ENCODE measurements at regions not wholly inside any gene's neighbourhood (a gene's known extent, or its start where the extent isn't known, plus 50 kb on each side); places are given as distances from the start of the nearest gene placed in this dataset.

DNA sequence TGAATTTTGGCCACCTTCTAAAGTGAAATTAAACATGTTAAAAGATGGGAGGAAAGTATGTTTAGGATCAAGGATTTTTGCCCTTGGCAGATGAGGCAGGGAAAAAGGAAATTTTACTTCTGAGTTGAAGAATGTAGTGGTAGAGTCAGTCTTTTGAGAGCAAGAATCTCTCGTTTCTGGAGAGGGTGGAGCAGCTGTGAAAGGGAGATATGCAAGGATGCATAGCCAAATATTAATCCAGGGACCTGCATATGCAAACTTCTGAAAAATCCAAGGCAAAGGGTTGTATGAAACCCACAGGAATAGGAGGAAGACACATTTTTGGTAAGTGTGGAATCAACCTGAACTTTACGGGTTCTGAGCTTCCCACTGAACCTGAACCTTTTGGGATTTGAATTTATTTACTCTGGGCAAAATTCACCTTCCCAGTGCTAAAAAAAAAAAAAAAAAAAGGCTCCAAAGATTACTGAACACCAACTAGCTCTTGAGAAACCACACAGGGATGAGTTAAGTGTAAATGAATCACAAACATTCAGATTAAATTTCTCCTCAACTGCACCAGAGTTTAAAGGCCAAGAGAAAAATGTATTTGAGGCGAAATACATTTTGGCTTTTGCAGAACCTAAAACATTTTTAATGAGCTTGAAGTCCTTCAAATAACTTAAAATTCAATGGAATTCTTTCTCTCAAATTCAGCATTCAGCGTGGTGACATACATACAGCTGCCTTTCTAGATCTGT lies 187.1 kb upstream of the CDKN3 start:
- no peak for DNase-seq (ENCODE audit: low spot score)

DNA sequence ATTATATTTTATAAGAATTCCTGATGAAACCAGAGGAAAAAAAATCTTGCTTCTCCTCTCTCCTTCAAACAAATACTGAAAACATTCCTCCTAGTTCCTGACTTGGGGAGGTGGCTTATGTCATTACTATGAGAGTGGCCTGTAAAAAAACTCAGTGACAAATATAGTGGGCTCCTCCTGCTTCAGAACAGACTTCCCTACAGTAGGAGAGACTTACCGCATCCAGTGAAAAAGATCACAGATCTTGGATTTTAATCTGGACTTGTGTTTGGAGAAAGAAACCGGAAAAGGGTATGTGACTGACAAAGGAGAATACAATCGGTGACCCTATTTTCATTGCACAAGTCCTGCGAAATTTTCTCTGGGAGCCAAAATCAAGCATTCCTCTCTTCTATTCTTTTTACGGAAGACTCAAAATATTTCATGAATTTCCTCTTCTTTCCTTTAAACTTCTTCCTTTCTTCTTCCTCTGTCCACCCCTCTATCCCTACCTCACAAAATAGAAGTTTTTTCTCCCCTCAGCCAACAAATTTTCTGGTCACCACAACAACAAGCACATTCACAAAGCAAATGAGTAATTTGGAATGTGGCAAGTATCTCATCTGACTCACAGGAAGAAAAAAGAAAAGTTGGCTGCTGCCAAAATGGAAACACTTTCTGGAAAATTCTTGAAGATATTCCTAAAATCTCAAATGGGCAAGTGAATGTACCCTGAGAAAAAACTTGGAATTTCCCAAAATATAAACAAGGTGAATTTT lies 185.1 kb upstream of the CDKN3 start:
- DNase-seq (ENCODE audit: low spot score), result no peak

DNA sequence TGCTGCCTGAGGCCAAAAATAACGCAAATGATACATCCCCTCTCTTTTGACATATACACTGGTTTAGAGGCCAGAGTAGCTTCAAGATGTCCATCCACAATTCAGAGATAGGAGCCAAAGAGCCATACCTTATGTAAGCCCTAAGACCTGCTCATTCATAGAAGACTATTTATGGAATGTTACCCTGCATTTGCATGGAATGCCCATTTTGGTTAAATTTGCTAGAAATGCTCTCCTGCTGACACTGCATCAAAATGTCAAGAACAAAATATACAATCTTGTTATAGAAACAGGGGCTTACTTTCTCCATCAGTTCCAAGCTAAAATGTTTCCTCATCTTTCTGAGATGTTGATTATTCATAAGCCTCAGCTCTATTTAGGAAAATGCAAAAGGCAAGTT lies 183.3 kb upstream of the CDKN3 start:
- DNase-seq (ENCODE audit: low spot score), result no peak

DNA sequence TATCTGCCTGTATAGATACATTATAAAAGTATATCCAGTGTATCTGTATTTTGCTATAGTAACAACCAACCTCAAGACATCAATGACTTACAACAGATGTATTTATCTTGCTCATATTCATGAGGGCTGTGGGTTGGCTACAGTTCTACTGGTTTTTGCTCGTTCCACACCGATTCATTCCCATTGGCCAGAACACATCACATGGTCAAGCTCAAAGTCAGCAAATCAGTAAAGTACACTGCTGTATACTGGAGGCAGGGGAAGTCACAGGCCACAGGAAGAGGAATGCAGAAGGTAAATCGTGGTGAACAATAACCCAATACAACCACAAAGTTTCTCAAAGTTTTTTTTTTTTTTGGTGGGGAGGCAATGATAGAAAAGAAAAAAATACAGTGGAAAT lies 180.0 kb upstream of the CDKN3 start:
- no peak for DNase-seq (ENCODE audit: low spot score)

DNA sequence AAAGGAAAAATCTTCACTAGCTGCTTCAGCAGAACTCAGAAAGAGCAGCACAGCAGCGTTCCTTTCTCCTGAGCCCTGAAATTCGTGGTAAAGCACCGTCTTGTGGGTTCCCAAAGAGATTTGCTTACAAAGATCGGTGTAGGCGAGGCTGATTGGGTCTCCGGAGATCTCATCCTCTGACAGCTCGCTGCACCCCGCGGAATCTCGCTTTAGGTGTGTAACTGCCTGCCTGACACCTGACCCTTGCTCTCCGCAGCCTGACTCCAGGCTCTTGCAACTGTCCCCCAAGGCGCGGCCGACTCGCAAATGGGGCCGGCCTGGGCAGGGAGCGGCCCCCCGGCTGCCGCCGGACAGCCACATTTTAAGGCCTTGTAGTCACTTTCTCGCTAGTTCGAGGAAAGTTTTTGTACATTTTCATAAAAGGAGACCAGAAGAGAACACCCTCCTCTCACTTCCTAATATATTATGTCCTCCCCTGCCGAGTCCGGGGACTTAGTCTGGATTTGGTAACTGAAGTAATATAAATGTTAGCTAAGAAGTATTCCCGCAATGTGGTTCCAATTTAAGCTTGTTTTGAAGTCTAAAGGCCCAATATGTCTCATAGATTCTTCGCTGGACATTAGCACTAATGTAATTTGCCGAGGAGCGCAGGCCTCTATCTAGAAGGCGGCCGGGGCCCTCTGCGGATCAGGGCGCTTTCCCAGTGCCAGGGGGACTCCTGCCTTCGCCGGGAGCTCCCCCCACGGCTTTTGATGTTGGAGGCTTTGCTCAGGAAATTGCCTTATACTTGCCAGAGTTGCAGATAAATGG lies 177.3 kb upstream of the CDKN3 start:
- DNase-seq (ENCODE audit: low spot score), result no peak

DNA sequence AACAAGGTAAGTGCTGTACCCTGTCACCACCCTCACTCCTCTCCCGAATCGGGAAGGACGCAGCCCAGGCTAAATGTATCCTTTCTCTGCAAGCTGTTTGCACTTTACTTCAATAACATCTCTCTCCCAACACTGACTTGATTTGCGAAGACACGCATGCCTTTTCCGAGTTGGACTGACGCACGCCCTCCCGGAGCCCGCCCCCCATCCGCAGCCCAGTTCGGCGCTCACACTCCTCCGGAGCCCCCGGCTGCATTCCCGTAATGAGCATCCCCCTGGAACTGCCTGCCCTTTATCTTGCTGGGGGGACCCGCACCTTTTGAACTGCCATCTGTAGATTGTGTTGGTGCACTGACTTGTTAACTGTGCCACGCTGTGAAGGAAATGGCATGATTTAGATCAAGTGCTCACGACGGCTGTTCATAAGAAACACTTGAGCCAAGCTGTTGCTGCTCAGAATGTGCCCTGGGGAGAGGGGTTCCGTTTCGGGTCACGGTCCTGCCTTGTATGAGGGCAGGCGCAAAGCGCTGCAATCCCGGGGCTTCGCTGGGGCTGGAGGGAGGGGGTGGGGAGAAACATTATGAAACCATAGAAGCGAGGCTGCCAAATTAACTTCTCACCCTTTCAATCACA lies 176.6 kb upstream of the CDKN3 start:
- no peak for DNase-seq (ENCODE audit: low spot score)

DNA sequence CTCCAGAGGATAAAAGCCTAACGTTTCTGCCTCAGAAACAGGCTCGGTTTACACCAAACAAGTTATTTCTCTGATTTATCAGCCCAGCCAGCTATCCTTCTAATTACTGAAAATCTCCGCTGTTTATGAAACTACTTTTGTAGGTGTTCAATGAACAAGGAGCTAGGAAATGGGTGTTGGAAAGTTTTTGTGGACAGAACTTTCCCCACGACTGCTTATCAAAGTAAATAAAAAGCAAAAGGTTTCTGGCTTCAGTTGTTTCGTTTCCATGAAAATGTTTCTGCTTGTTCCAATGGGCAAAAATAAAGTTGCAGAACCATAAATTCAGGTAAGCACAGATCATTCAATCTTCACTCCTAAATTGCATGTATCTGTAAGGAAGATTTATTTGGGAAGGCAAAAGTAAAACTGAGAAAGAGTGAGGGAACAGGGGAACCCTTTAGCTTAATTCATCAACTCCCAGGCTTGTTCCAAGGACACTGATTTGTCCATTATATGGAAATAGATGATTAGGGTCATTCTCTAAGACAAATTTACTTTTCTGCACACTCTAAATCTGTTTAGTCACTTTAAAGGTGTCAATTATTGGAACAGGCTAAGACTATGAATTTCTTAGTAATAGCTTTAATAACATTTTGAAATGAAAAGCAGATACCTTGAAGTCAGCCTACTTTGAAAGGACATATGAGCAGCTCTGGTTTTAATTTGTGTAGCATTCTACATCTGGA lies 175.9 kb upstream of the CDKN3 start:
- no peak for DNase-seq (ENCODE audit: low spot score)

DNA sequence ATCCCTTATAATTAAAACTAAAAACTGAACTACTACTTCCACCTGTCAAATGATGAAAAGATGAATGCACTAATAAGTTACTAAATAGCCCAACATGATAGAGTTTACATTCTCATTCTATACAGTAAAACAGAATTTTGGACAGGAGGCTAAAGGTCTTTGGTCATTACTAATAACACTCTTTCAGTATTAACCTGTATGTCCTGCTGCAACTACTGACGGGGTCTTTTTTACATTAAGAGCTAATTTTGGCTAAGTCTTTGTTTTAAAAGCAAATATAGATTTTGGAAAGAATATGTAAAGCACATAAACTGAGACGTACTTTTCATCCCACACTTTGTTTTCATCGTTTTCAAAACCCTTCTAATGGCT lies 175.4 kb upstream of the CDKN3 start:
- no peak for DNase-seq (ENCODE audit: low spot score)

DNA sequence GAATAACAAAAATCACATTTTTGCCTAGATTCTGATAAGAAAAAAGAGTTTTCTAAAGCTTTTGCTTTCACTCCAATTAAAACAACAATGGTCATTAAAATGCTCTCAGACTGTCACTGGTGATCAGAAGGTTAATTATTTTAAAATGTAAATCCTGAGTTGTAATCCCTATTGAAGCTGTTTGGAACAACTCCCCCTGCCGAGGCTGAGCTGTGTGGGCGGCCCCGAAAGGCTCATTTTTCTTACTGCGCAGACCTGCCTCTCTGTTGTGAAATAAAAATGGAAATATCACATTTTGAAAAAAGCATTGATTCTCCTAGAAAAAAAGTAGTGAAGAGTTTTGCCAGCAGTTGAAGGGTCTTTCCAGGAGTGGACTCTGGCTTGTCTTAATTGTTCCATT lies 174.8 kb upstream of the CDKN3 start:
- no peak for DNase-seq (ENCODE audit: low spot score)

DNA sequence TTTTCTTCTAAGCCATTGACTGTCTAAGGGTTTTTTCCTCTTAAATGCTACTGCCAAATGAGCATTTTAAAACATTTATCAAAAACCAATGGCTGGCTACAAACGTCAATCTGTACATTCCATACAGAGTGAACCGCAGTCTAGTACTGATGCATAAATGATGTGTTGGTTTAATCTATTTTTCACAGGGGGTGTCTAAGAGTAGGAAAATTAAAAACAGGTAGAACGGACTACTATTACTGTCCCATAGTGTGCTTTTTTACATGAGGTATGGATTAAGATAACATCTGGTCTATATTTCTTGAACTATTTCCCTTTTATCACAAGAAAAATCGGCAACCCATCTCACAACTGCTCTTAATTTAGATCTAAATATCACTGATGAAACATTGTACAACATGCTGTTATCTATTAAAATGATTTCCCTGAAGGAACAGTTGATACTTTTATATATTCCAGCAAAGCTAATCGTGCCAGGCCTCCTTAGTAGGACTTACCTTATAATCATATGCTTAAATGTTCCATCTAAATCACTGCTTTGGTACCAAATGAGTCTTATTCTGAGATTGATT lies 172.9 kb upstream of the CDKN3 start:
- no peak for DNase-seq (ENCODE audit: low spot score)

DNA sequence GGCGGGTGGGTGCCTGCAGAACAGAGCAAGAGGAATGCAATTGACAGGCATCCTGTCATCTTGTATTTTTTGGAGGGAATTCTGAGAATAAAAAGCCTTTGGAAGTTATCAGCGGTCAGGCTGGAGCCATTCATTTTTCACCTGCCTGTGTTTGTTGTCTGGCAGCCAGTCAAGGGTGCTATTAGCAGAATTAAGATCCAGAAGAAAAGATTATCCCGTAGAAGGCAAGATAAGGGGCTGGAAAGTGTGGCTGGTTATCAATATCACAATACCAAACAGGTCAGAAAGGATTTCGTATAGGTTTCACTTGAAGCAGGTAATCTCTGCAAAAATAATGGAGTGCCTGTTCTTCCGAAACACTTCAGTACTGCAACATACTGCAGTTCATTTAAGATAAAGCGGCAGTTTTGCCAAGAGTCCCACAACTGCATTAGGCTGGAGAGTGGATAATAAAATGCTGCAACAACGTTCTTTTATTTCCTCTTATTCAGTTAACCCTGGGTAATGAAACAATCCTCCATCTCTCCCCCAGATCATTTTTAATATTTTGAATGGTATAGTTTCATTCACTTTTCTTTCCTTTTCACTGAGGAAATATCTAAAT lies 171.2 kb upstream of the CDKN3 start:
- no peak for DNase-seq (ENCODE audit: low spot score)

DNA sequence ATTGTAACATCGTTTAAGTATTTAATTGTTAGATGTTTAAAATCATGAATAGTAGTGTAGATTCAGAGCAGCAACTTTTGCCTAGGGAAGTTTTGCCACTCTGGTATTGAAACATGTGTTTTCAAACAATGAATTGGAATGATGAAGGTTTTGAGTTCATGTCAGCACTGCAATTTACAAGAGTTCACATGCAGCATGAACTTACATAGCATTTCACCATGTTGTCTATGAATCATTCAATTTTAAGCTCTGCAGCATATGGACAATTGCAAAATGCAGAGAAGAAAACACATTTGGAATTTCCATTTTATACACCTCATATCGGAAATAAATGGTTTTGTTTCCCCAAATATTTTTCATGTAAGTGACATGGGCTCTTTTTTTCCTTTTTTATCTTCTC lies 170.7 kb upstream of the CDKN3 start:
- no peak for DNase-seq (ENCODE audit: low spot score)

DNA sequence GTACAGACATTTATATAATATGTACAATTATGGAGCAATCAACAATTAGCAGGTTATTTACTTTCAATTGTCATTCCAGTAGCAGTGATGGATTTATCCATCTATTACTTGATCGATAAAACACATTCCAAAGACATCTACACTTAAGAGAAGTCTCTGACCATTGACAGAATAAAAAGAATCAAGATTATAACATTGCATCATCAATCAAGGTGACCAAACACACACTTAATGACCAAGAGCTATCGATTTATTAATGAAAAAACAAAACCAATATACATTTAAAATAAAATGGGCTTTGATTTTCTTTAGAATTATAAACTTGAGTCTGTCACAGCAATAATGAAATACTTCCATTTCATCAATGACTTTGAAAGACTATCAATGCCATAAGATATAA lies 170.2 kb upstream of the CDKN3 start:
- no peak for DNase-seq (ENCODE audit: low spot score)

DNA sequence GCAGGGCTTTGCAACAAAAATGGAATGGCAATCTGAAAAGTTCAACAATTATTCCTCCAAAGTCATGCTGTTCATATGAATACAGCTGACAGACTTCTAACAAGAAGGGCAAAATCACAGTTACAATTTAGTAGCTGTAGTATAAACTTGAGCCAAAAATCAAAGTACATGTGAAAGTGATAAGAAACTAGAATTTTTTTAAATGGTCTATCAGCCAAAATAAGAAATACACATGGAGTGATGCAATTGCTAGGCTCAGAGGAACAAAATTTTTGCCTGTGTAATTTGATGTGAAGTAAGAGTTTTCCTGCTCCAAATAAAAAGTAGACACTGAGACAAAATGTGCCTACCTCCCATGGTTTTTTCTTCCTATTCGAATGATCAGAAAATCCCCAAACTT lies 167.7 kb upstream of the CDKN3 start:
- no peak for DNase-seq (ENCODE audit: low spot score)

DNA sequence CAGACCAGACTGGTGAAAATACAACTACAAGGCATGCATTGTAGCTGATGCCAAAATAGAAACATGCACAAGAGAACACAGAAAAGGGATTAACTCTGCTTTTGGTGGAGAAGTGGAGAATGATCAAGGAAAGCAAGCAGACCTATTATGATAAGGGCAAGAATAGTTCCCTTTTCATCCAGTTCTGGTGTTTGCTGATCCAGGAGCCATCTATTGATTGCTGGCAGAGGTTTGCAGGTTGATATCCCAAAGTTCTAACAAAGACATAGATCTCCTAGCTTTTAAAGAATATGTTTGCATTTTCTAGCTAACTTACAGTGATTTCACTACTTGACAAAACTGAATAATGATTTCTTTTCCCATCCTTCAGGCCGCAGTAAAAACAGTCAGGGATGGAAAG lies 166.2 kb upstream of the CDKN3 start:
- no peak for DNase-seq (ENCODE audit: low spot score)

DNA sequence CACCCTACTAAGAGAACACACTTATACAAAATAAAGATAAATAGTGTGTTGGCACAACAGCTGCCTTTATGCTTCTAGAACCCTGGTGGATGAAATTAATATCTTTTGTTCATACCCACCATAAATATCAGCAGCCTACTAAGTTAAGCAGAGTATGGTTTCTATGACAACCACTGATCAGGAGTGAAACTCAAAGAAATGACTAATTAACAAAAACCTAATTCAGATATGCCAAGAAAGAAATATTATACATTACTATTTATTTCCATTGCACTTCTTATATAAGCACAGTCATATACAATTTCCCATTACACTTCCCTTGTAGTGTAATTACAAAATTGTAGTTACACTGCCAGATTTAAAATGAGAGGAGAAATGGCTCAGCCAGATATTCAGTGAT lies 164.1 kb upstream of the CDKN3 start:
- no peak for DNase-seq (ENCODE audit: low spot score)

DNA sequence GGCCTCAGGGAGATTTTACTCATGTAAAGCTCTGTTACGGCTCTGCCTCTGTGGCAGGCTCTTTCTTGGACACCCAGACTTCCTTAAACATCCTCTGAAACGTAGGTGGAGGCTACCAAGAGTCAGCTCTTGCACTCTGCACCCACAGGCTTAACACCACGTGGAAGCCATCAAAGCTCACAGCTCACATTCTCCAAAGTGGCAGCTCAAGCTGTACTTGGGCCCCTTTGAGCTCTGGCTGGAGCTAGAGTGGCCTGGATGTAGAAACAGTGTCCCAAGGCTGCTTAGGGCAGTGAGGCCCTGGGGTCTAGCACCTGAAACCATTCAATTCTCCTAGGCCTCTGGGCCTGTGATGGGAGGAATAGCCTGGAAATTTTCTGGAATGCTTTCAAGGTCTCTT lies 155.3 kb upstream of the CDKN3 start:
- no peak for DNase-seq (ENCODE audit: low spot score)

DNA sequence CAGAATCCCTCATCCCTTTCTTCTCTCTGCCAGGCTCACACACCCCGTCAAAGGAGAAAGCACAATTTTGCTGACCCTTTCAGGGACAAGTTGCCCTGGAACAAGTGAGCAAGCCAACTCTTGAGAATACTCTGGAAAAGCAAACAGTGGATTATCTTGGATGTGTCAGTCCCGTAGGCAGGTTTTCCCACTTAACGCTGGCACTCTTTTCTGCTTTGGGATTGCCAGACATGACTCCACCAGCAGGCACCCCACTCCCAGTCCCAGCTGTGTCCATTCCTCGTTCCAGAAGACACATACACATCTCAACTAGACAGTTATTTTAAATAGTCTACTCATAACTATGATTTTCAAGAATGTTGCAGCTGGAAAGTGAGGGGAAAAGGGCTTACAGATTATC lies 145.5 kb upstream of the CDKN3 start:
- DNase-seq (ENCODE audit: low spot score), result no peak

DNA sequence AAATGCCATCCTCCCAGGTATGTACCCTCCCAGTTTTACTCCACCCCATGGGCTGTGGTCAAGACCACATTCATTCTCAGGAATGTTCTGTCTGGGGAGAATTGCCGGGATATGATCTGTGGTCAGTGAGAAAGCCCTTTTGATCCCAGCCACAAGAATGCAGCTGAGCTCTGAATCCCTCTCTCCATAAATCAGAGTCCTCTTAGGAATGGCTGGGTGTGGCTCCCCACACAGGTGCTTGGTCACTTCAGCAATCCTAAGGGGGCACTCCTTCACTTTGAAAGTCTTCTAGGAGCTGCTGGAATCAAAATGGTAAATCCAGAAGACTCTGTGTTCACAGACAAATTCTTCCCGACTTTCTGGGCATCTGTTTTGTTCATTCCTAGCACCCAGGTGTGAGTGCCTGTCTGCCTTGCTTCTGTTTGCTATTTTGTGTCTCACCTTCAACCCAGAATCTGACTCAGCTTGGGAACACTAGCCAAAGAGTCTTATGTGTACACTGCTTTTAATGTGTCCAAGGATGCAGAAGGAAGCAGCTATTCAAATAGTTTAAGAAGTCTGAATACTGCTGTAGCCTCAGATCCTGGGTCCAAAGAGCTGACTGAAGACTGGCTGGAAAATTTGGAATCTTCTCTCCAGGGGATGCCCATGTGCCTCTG lies 144.6 kb upstream of the CDKN3 start:
- DNase-seq (ENCODE audit: low spot score), result no peak

DNA sequence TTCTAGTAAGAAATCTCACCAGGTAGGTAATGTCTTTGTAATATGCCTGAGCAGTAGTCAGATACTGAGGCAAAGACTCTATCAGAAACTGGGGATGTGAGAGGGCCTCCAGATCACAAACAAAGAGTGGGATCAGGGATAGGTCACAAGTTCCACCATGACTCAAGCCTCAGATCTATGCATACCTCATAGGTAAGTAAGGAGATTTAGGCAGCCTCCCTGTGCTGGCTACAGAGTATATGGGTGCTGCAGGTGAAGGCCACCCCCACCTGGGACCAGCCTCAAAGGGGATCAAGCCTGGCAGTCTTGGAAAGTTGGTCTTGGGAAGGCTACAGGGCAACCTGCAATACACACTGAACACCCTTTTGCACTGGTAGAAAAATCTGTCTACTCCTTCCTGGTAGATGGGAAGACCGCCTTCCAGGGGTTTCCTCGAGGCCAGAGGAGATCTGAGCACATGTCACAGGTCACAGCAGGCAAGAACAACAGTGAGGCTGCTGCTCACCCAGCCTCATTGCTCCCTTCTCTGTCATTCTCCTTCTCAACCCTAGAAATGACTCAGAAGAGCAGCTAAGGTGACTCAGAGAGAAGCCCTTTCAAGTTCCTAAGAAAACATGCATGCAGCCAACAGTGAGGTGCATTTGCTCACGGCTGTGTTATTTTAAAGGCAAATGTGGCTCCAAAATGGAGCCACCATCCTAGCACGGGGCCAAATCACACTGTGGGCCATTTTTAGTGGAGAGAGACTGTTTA lies 143.4 kb upstream of the CDKN3 start:
- DNase-seq (ENCODE audit: low spot score), result no peak

Measured in CD4-positive, alpha-beta T cell treated with Interleukin-15 for 4 hours (primary cell).